ENCODE measurements at regions not wholly inside any gene's neighbourhood (a gene's known extent, or its start where the extent isn't known, plus 50 kb on each side); places are given as distances from the start of the nearest gene placed in this dataset.
"Not testable (repeated sequence)": the region's sequence is repeated elsewhere in the genome, so short reads cannot be mapped to it uniquely, and the experiment has no call there.

DNA sequence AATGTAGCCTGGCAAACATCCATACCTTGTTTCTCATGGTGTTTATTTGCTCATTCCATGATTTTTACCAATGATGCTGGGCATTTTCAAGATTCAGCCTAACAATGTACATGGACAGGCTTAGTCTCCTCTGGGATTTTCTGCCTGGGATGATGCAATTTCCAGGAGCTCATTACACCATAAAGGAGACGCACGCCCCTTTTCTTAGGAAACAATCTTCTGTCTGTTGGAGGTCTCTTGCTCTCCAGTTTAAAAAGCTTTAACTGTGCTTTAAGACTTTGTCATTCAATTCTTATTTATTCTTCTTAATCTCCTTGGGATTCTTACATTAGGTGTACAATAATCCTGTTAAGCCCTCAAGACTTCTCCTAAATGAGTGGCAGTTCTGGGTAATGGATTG, 150.3 kb upstream of the NRP1 start:
- intact Hi-C loops (cut with micrococcal nuclease): no loop called here

DNA sequence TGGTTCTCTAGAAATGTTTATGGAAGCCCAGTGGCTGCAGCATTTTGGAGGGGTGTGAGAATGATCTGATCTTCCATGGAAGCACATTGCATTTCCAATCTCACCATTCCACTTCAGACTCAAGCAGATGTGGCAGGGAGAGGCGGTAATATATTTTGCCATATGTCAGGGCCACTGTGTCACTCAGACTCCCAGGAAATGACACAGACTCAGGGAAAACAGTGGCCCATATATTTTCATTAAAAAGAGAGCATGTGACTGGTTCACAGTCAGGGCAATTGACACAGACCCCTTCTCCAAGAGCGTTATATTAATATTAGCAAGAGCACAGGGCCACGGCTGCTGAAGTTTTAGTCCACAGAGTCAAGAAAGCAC, 149.3 kb upstream of the NRP1 start:
- intact Hi-C loops (cut with micrococcal nuclease): no loop called here

DNA sequence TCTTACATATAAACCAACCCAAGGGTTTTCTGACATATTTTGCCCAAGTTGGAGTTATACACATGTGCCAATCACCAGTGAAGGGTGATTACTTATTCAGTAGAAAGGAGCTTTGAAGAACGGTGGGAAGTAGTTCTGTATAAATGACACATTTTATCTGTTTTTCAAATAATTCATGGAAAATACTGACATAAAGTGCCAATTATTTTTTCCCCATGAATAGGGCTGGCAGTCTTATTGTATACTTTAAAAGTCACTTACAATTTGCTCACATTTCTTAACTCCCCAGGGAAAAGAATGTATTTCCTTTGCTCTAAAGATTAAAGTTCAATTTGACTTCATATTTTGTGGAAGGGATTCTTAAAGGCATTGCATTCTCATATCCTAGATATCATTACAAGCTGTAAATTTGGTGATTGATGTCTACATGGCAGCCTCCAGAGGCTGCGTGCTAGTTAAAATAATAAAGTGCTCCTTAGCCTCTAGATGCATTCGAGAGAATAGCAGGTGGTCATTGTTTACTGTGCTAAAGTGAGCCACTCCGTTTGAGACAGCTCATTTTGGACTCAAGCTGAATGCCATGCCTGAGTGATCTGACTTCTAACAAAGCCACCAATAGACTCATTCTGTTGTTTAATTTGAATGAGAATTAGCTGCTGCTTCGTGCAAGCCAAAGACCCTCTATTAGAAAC, 148.8 kb upstream of the NRP1 start:
- intact Hi-C loops (cut with micrococcal nuclease): no loop called here

DNA sequence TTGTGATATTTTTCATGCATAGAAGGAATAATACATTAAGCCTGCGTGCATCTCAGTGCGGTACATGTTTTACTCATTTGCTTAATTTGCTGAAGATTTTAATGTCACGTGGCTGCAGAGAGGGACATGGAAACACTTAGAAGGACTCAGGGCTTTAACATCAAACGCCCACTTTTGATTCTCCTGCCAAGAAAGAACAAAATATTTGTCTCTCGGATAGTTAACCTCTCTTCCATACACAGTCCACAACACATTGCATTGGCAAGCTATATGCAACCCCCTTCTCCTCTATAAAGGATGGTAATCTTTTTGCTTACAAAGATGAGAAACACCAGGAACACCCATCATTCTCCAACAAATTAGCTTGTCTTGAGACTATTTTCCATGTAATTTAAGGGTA, 148.0 kb upstream of the NRP1 start:
- intact Hi-C loops (cut with micrococcal nuclease): no loop called here

DNA sequence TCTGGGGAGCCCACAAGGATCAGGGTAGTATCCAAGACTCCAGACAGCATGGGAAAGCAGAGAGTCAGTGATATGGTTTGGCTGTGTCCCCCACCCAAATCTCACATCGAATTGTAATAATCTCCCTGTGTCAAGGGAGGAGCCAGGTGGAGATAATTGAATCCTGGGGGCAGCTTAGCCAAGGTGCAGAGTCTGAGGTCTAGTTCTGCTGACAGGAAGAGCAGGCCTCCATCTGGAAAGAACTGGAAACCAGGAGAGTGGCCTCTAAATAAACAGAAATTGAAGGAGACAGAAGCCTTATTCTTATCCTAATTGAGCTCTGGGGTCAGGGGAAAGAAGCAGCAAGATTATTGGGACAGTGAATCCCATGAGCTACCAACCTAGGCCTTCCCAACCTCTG, 146.7 kb upstream of the NRP1 start:
- intact Hi-C loops (cut with micrococcal nuclease): no loop called here

DNA sequence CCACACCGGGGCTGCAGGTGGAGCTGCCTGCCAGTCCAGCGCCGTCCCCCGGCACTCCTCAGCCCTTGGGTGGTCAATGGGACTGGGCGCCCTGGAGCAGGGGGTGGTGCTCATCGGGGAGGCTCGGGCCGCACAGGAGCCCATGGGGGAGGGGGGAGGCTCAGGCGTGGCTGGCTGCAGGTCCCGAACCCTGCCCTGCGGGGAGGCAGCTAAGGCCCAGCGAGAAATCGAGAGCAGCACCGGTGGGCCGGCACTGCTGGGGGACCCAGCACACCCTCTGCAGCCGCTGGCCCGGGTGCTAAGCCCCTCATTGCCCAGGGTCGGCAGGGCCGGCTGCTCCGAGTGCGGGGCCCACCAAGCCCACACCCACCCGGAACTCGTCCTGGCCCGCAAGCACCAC, 145.9 kb upstream of the NRP1 start:
- intact Hi-C loops (cut with micrococcal nuclease): not testable (repeated sequence)

DNA sequence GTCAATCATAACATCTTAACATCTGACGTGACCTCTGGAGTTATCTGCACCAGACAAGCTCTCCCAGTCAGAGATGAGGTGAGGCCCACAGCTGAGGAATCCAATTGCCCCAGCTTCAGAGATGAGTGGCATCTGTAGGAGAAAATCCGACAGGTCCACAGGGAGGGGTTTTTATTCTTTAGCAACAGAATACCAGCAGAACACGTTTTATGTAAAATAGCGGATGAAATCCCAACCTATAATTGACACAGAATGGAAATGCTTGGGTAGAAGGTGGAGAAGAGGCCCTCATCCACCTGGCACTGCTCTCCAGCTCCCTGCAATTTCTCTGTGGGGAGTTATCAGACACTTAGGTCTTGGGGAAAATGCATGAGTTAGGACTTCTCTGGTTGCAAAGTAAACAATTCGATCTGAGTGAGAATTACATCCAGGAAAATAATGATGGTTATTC, 144.2 kb upstream of the NRP1 start:
- intact Hi-C loops (cut with micrococcal nuclease): no loop called here

DNA sequence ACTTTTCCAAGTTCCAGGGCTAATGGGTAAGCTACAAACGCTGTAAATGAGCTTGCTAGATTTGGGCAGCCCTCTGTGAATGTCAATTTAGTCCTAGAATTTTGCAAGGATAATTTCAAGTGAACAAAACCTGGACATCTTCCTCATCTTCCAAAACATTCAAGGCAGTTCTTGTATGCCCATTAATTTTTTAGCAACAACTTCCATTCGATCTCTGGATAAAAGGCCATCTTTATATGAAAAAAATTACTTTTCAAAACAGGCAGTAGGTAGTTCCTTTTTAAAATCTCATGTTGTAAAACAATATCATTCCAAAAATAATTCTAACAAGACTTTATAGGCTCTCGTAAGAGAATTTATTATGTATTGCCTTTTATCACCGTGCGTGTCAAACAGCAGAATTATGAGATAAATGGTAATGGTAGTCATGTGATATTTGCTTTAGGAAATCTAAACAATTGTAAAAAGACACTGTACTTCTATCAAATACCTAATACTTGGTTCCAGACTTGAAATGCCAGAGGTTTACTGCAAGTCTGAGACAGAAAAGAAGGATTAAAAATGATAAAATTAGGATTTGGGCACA, 143.7 kb upstream of the NRP1 start:
- intact Hi-C loops (cut with micrococcal nuclease): no loop called here

DNA sequence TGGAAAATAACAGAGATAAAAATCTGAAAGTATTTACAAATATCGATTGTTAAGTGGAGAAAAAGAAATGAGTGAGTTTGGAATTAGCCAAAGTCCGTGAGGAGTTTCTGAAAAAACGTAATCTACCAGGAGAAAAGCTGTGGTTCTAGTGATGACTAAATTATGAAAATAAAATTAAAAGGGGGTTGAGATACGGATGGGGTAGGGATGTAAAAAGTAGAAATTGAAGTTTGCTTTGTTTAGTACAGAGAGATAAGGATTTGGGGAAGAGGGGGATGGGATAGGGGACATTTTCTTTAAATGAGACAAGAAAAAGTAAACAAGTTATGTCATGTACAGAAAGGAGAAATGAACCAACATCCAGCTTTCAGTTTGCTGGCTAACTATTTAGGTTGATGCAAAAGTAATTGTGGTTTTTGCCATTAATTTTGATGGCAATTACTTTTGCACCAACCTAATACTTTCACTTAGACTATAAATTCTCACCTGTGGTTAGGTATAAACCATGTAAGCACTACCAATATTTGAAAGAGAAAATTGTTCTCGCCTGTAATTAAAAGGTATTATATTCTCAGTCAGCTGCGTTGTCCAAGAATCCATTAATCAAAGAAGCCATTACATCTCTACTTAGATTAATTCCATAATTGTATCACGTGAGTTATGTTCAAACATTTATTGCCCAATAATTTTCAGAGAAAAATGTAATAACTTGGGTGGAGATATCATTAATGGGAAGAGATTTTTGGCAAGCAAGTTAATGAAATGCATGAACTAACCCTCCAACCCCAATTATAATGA, 143.0 kb upstream of the NRP1 start:
- intact Hi-C loops (cut with micrococcal nuclease): no loop called here

DNA sequence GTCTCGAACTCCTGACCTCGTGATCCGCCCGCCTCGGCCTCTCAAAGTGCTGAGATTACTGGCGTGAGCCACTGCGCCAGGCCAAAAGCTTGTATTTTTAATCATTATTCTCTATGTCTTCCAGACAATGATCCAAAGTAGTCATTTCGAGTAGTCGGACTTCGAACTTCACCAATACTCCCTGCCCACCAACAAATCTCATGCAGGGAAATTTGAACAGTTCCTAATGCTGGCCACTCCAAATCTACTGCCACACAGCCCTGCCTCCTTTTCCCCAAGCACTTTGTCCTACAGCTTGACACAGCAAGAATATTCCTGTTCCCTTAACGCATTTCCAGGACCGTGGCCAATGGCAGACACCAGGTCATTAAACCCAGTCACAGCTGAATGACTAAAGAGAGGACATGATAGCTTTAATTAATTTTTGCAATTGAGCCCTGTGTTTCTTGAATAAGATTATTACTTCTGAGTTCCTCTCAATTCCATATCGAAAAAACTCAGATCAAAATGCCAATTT, 142.3 kb upstream of the NRP1 start:
- intact Hi-C loops (cut with micrococcal nuclease): no loop called here

DNA sequence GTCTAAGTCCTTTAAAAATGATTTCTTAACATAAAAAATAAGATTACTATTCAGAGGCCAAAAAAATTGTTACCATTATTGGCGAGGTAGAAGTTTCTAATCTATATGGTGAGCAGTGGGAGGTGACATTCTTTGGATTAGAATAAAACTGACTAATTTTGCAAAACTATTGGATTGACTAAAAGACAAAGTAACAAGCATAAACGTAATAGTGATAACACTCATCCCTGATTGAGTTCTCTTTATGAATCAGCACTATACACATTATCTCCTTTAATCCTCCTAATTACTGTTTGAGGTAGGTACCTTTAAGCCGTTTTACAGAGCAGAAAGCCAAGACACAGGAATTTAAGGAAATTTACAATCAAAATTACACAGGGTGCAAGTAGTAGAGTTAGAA, 139.2 kb upstream of the NRP1 start:
- intact Hi-C loops (cut with micrococcal nuclease): no loop called here

DNA sequence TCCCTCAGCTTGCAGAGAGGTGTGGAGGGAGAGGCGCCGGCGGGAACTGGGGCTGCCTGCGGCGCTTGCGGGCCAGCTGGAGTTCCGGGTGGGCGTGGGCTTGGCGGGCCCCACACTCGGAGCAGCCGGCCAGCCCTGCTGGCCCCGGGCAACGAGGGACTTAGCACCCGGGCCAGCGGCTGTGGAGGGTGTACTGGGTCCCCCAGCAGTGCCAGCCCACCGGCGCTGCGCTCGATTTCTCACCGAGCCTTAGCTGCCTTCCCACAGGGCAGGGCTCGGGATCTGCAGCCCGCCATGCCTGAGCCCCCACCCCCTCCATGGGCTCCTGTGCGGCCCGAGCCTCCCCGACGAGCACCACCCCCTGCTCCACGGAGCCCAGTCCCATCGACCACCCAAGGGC, 133.5 kb upstream of the NRP1 start:
- intact Hi-C loops (cut with micrococcal nuclease): not testable (repeated sequence)

DNA sequence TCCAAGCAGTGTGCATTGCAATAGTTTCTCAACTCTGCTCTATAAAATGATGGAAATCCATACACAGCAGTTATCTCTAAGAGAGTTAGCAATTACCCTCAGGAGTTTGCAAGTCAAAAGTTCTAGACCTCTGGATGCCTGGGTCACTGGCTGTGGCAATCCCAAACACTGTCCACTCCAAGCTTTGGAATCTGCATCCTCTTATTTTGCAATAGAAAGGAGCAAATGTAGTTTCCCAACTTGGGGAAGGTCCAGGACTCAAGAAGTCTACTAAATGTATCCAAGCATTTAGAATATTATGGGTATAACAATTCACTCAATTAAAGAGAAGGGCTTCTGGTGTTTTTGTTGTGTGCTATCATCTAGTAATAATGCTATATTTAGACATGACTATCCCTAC, 131.3 kb upstream of the NRP1 start:
- intact Hi-C loops (cut with micrococcal nuclease): no loop called here

DNA sequence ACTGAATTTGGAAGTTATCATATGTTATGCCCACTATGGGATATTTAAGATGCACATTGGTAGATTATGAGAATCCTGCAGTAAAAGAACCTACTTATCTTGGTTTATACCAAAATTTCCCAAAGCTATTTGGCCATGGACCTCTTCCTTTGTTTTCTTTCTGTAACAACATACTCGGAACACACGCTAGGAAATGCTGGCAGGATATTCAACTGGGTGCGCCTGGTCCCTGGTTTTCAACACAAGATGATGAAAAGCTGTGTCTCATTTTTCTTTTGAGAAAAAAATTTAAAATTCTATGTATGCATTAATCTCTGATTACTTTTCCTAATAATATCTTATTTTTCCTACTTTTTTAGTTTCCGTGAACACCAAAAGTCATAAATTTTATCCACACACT, 128.5 kb upstream of the NRP1 start:
- intact Hi-C loops (cut with micrococcal nuclease): no loop called here

DNA sequence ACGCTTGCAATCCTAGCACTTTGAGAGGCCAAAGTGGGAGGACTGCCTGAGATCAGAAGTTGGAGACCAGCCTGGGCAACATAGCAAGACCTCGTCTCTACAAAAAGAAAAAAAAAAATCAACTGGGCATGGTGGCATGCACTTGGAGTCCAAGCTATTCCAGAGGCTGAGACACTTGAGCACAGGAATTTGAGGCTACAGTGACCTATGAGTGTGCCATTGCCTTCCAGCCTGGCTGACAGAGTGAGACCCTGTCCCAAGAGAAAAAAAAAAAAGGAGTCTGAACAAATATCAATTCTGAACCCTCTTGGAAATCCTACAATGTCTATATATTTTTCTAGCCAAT, 126.8 kb upstream of the NRP1 start:
- intact Hi-C loops (cut with micrococcal nuclease): no loop called here

DNA sequence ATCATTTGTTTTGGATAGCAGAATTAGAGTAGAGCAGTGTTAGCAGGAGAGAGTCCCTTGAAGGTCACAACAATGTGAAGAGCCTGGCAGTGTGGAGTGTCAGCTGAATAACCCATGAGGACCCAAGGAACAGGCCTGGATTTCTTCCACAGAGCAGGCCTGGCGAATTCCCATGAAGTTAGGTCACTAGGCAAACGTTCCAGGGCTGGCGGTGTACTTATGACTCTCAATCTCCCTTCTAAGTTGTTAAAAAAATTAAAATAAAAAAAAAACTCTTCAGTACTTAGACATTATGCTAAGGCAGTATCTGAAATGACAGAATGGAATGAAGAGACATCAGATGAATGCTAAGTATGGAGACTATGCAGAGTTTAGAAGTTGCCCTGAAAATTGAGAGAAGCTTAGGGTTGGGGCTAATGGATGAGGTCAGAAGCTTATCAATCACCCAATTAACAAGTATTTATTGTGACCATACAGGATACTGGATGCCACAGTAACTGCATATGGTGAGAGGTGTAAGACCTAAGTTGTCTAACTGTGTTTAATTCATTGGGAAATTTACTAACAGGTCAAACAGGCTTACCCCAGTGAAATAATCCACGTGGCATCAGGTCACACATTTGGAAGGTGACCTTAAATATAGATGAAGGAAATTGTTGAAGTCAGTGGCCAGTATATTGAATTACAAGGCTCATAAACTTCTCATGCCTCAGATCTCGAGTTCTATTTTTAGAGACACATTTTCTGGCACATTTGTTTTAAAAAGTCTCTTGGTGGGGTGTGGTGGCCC, 126.2 kb upstream of the NRP1 start:
- intact Hi-C loops (cut with micrococcal nuclease): no loop called here

DNA sequence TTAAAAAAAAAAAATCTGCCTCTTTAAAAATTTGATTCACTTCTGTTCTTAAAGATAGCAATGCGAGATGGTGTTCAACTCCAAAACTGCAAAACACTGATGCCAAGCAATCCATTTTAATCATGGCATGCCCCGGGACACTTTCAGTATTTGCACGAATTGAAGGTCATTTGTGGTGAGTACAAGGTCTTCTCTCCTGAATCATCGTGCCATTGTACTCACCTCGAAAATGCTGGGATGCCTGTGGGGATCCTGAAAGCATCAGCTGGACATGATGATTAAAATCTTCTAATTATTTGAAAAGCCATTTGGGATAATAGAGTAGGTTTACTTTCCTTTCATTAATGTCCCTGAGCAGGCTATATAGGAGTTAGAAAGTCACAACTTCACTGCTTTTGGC, 125.1 kb upstream of the NRP1 start:
- intact Hi-C loops (cut with micrococcal nuclease): no loop called here

DNA sequence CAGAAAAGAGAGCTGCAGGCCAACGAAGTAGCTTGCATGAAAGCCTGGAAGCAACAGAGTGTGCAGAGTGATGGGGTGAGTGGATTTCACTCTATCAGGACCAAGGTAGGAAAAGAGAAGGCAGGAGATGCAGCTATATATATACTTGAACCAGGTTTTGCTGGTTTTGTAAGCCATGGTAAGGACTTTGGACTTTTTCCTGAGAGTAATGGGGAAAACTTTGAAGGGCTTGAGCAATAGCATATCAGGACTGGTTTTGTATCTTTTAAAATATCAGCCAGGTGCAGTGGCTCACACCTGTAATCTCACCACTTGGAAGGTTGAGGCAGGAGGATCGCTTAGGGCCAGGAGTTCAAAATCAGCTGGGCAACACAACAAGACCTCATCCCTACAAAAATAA, 120.6 kb upstream of the NRP1 start:
- intact Hi-C loops (cut with micrococcal nuclease): no loop called here

DNA sequence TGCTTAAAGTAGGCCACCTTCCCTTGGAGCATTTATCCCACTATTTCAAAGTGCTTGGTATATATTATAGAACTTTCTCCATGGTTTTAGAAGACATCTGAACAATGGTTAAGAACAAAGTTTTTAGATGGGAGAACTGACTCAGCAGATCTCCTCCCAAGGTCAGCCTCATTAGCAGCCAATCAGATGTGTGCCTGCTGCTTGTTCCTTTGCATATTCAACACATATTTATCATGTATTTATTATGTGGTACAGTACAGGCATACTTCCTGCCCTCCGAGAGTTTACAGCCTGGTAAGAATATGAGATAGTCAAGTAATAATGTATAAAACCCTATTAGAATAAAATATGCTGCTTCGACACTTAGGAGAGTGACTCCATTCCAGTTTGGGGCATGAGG, 120.1 kb upstream of the NRP1 start:
- intact Hi-C loops (cut with micrococcal nuclease): no loop called here

DNA sequence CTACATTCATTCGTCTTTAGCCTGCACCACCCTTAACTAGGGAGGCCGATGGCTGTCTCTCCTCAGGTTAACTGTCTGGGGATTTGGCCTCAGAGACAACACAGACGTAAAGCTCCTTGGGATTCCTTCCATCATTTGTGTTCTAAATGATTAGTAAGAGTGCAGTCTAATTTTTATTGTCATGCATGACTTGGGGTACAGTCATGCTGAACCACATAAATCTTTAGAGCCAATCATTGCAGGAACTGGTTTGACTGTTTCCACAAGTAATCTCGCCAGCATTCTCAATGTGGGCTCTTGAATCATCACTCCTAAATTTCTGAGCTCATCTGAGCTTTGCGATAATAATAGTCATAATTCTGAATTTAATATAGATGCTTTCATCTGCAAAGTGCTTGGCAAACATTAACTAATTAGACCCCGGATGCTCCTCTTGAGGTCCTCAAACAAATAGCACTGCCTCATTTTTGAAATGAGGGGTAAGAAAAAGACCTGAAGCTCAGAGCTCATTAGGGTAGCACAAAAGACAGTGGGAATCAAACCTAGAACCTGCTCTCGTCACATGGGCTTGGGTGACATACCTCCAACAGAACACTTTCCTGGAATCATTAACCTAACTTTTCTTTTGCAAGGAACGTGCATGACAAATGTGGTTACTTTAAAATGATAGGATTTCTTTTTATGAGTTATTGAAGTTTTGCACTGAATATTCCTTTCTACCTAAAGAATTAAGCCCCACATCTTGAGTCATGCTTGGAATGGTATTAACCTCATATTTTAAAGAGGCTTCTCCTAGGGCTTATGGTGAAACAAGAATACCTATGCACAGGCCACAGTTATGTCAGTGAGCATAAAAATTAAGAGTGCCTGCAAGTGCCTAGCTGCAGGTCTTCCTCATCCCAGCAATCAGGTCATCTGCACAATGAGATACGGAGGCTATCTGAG, 118.9 kb upstream of the NRP1 start:
- intact Hi-C loops (cut with micrococcal nuclease): no loop called here
